ENCODE measurements at regions not wholly inside any gene's neighbourhood (a gene's known extent, or its start where the extent isn't known, plus 50 kb on each side); places are given as distances from the start of the nearest gene placed in this dataset.

DNA sequence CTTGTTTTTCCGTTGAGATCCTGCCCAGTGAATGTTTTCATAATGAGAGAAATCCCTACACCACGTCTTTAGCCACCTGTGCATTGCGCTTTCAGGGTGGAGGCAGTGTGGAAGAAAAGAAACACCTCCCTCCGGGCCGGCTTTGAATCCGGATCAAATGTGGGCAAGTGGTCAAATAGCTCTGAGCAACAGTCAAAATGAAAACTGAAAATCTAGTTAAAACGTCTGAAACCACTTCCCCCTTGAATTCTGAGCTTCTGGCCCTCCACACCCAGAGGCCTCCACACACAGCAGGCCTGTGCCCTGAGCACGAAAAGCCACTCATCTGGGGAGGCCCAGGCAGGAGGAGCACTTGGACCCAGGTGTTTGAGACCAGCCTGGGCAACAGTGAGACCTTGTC lies 263.6 kb upstream of the SALL3 start:
- no peak overlapping the region for H3K4me3 ChIP-seq
- intact Hi-C loops (cut with DNase I) = no loop called here
- no peaks in the 10 kb centered on the region for H3K9me3 ChIP-seq
- no peaks in the 10 kb centered on the region for H3K4me1 ChIP-seq
- DNase-seq (ENCODE audit: extremely low spot score in 2 of 2) = no peak
- H3K27me3 ChIP-seq = no peaks in the 10 kb centered on the region
- H3K27ac ChIP-seq = no peak overlapping the region
- TF ChIP-seq POLR2AphosphoS5 (IDR thresholded peaks at IDR 0.05; ENCODE audit: insufficient read depth in 1 of 2, low read depth in 1 of 2) (no peak), POLR2A (IDR thresholded peaks at IDR 0.05) (no peak)
- TF ChIP-seq, protein P1, sequence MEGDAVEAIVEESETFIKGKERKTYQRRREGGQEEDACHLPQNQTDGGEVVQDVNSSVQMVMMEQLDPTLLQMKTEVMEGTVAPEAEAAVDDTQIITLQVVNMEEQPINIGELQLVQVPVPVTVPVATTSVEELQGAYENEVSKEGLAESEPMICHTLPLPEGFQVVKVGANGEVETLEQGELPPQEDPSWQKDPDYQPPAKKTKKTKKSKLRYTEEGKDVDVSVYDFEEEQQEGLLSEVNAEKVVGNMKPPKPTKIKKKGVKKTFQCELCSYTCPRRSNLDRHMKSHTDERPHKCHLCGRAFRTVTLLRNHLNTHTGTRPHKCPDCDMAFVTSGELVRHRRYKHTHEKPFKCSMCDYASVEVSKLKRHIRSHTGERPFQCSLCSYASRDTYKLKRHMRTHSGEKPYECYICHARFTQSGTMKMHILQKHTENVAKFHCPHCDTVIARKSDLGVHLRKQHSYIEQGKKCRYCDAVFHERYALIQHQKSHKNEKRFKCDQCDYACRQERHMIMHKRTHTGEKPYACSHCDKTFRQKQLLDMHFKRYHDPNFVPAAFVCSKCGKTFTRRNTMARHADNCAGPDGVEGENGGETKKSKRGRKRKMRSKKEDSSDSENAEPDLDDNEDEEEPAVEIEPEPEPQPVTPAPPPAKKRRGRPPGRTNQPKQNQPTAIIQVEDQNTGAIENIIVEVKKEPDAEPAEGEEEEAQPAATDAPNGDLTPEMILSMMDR (IDR thresholded peaks at IDR 0.05) = no peak
- H3K36me3 ChIP-seq = no peaks in the 10 kb centered on the region

DNA sequence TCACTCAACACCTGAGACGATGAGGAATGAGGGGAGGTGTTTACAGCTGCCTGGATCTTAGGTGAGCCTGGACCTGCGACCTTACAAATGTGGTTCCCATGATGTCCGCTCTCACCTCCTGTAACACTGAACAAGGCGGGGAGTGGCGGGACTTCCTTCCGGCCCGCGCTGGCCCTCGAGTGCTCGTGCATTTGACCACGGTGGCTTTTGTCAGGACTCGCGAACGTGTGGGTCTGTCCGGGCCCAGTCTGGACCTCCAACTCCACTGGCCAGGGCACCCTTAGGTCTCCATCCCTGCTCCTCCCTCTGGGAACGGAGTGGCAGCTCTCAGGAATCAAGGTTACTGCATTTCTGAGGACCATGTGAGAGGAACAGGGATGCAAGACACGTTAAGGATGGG lies 263.0 kb upstream of the SALL3 start:
- no peak overlapping the region for H3K27ac ChIP-seq
- TF ChIP-seq, protein P1 (IDR thresholded peaks at IDR 0.05) = no peak
- no peak for TF ChIP-seq POLR2AphosphoS5 (IDR thresholded peaks at IDR 0.05; ENCODE audit: insufficient read depth in 1 of 2, low read depth in 1 of 2)
- no peak for TF ChIP-seq POLR2A (IDR thresholded peaks at IDR 0.05)
- H3K9me3 ChIP-seq = no peaks in the 10 kb centered on the region
- H3K27me3 ChIP-seq = no peaks in the 10 kb centered on the region
- no peak overlapping the region for H3K4me3 ChIP-seq
- H3K4me1 ChIP-seq = no peaks in the 10 kb centered on the region
- DNase-seq (ENCODE audit: extremely low spot score in 2 of 2) = no peak
- intact Hi-C loops (cut with DNase I) = no loop called here
- H3K36me3 ChIP-seq = no peaks in the 10 kb centered on the region

DNA sequence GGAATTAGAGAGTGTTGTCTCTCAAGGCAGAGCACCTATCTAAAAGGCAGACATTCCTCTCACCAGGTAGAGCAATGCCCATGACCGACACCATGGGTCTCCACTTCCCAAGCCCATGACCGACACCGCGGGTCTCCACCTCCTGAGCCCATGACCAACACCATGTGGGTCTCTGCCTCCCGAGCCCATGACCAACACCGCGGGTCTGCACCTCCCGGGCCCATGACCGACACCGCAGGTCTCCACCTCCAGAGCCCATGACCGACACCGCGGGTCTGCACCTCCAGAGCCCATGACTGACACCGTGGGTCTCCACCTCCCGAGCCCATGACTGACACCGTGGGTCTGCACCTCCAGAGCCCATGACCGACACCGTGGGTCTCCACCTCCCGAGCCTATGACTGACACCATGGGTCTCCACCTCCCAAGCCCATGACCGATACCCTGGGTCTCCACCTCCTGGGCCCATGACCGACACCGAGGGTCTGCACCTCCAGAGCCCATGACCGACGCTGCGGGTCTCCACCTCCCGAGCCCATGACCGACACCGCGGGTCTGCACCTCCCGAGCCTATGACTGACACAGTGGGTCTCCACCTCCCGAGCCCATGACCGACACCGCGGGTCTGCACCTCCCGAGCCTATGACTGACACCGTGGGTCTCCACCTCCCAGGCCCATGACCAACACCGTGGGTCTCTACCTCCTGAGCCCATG lies 262.4 kb upstream of the SALL3 start:
- no peaks in the 10 kb centered on the region for H3K36me3 ChIP-seq
- no peak overlapping the region for H3K27ac ChIP-seq
- TF ChIP-seq POLR2A (IDR thresholded peaks at IDR 0.05) (no peak), POLR2AphosphoS5 (IDR thresholded peaks at IDR 0.05; ENCODE audit: insufficient read depth in 1 of 2, low read depth in 1 of 2) (no peak)
- TF ChIP-seq, protein P1 (IDR thresholded peaks at IDR 0.05) = no peak
- H3K27me3 ChIP-seq = no peaks in the 10 kb centered on the region
- no peaks in the 10 kb centered on the region for H3K9me3 ChIP-seq
- intact Hi-C loops (cut with DNase I) = no loop called here
- H3K4me1 ChIP-seq = no peaks in the 10 kb centered on the region
- no peak for DNase-seq (ENCODE audit: extremely low spot score in 2 of 2)
- no peak overlapping the region for H3K4me3 ChIP-seq

DNA sequence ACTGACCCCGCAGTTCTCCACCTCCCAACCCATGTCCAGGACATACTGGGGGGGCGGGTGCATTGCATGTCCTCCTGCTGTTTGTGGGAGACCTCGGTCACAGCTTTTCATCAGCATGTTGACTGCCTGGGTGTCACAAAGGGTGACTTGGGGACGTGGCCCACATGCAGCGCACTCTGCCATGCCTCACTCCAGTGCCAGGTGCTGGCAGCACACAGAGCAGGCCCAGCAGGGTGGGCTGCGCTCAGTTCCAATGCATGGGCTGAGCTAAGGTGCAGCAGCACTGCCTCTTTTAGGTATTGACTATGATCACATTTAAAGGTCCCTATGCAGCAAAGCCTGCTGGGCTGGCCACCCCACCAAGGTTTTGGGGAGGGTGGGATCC lies 261.9 kb upstream of the SALL3 start:
- no peaks in the 10 kb centered on the region for H3K27me3 ChIP-seq
- no peaks in the 10 kb centered on the region for H3K4me1 ChIP-seq
- no peaks in the 10 kb centered on the region for H3K36me3 ChIP-seq
- intact Hi-C loops (cut with DNase I) = no loop called here
- no peak overlapping the region for H3K4me3 ChIP-seq
- no peak overlapping the region for H3K27ac ChIP-seq
- DNase-seq (ENCODE audit: extremely low spot score in 2 of 2) = no peak
- H3K9me3 ChIP-seq = no peaks in the 10 kb centered on the region
- TF ChIP-seq POLR2A (IDR thresholded peaks at IDR 0.05) (no peak), POLR2AphosphoS5 (IDR thresholded peaks at IDR 0.05; ENCODE audit: insufficient read depth in 1 of 2, low read depth in 1 of 2) (no peak)
- TF ChIP-seq, protein P1 (IDR thresholded peaks at IDR 0.05) = no peak

DNA sequence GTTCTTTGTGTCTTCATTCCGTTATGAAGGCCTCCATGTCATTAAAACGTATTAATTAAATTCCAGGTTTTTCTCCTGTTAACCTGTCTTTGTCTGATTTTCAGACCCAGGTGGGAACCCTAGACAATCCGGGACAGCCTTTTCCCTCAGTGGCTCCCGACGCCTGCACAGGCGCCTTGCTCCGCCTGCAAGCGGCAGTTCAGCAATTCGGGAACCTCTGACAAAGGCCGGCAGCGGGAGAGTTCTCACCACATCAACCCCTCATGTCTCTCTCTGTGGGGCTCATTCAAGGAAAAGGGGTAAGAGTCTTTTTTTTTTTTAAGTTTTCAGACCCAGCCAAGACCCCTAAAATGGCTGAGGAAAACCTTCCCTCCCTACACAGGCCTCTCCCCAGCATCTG lies 259.8 kb upstream of the SALL3 start:
- H3K4me3 ChIP-seq = no peak overlapping the region
- H3K36me3 ChIP-seq = no peaks in the 10 kb centered on the region
- intact Hi-C loops (cut with DNase I) = no loop called here
- no peaks in the 10 kb centered on the region for H3K4me1 ChIP-seq
- no peak for TF ChIP-seq POLR2A (IDR thresholded peaks at IDR 0.05)
- TF ChIP-seq, protein P1 (IDR thresholded peaks at IDR 0.05) = no peak
- TF ChIP-seq POLR2AphosphoS5 (IDR thresholded peaks at IDR 0.05; ENCODE audit: insufficient read depth in 1 of 2, low read depth in 1 of 2) = no peak
- no peak overlapping the region for H3K27ac ChIP-seq
- DNase-seq (ENCODE audit: extremely low spot score in 2 of 2) = no peak
- H3K27me3 ChIP-seq = no peaks in the 10 kb centered on the region
- no peaks in the 10 kb centered on the region for H3K9me3 ChIP-seq

Data from vagina (tissue), 2 donors.